PFSK-1 (cell line): ENCODE measurements at regions not wholly inside any gene's neighbourhood (a gene's known extent, or its start where the extent isn't known, plus 50 kb on each side); places are given as distances from the start of the nearest gene placed in this dataset.

ENCODE experiments used
- POLR2AphosphoS5 ChIP-seq: IDR thresholded peaks from 2 replicates; pipeline ENCODE4 v1.6.1; 2012; ENCODE audit warnings: low read depth, mild to moderate bottlenecking, control low read depth, low read length, moderate library complexity
- REST ChIP-seq, 2 experiments: IDR thresholded peaks; 2 replicates each; pipeline versions ENCODE4 v1.6.1 to v1.8.0; 2011 to 2012; ENCODE audit warnings: low read depth in 2 of 2, low read length in 2 of 2, control low read depth in 1 of 2, inconsistent platforms in 1 of 2, mild to moderate bottlenecking in 1 of 2, moderate library complexity in 1 of 2; ENCODE audit not compliant: insufficient read depth in 1 of 2
- SIN3A ChIP-seq: IDR thresholded peaks from 2 replicates; pipeline ENCODE4 v1.6.1; 2012; ENCODE audit warnings: mild to moderate bottlenecking, low read length, moderate library complexity, borderline replicate concordance; ENCODE audit not compliant: insufficient read depth
- TAF1 ChIP-seq: IDR thresholded peaks from 2 replicates; pipeline ENCODE4 v1.6.1; 2012; ENCODE audit warnings: low read length, control low read depth, borderline replicate concordance; ENCODE audit not compliant: insufficient read depth

- no peak for TF ChIP-seq POLR2AphosphoS5
- no peak for TF ChIP-seq REST (IDR thresholded peaks at IDR 0.05; ENCODE audit: insufficient read depth in 1 of 2, low read depth in 2 of 2, low read length in 2 of 2)
- no peak for TF ChIP-seq SIN3A
- TF ChIP-seq TAF1, result no peak
Observed at GRCh38 chr4:20480165-20480947, 219.9 kb upstream of the PACRGL start.
